ENCODE measurements at regions not wholly inside any gene's neighbourhood (a gene's known extent, or its start where the extent isn't known, plus 50 kb on each side); places are given as distances from the start of the nearest gene placed in this dataset.

GRCh38 chr2:226308986-226309385 is 490.6 kb downstream of the IRS1 start:
- no peaks in the 10 kb centered on the region for H3K9me3 Mint-ChIP-seq (ENCODE audit: unreplicated experiment)
- no peak for TF ChIP-seq CTCF (IDR thresholded peaks at IDR 0.05; ENCODE audit: unreplicated experiment)
- no peaks in the 10 kb centered on the region for H3K36me3 Mint-ChIP-seq (ENCODE audit: low read depth, unreplicated experiment)
- no peak overlapping the region for H3K27ac Mint-ChIP-seq (ENCODE audit: unreplicated experiment)
- no peaks in the 10 kb centered on the region for H3K4me1 Mint-ChIP-seq (ENCODE audit: unreplicated experiment)
- DNase-seq (ENCODE audit: low spot score) = no peak
- no peak overlapping the region for H3K4me3 Mint-ChIP-seq (ENCODE audit: unreplicated experiment)
- no peaks in the 10 kb centered on the region for H3K27me3 Mint-ChIP-seq (ENCODE audit: unreplicated experiment)

DNA sequence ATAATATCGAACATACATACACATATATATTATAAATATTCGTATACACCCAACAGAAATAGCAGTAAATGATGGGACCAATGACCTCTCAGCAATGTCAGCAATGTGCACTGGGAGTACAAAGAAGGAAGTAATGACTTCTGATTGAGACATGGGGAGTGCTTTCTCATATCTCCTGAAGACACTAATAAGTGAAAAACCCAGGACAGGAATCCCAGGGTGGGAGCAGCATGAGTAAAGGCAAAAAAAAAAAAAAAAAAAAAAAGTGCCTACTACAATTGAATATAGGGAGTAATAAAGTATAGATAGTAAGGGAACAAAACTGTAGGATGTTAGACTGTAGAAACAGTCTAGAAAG is 491.3 kb downstream of the IRS1 start:
- Mint-ChIP-seq H3K4me1 (ENCODE audit: unreplicated experiment) (no peaks in the 10 kb centered on the region), H3K9me3 (ENCODE audit: unreplicated experiment) (no peaks in the 10 kb centered on the region), H3K4me3 (ENCODE audit: unreplicated experiment) (no peak overlapping the region), H3K36me3 (ENCODE audit: low read depth, unreplicated experiment) (no peaks in the 10 kb centered on the region), H3K27ac (ENCODE audit: unreplicated experiment) (no peak overlapping the region), H3K27me3 (ENCODE audit: unreplicated experiment) (no peaks in the 10 kb centered on the region)
- TF ChIP-seq CTCF (IDR thresholded peaks at IDR 0.05; ENCODE audit: unreplicated experiment) = no peak
- no peak for DNase-seq (ENCODE audit: low spot score)

DNA sequence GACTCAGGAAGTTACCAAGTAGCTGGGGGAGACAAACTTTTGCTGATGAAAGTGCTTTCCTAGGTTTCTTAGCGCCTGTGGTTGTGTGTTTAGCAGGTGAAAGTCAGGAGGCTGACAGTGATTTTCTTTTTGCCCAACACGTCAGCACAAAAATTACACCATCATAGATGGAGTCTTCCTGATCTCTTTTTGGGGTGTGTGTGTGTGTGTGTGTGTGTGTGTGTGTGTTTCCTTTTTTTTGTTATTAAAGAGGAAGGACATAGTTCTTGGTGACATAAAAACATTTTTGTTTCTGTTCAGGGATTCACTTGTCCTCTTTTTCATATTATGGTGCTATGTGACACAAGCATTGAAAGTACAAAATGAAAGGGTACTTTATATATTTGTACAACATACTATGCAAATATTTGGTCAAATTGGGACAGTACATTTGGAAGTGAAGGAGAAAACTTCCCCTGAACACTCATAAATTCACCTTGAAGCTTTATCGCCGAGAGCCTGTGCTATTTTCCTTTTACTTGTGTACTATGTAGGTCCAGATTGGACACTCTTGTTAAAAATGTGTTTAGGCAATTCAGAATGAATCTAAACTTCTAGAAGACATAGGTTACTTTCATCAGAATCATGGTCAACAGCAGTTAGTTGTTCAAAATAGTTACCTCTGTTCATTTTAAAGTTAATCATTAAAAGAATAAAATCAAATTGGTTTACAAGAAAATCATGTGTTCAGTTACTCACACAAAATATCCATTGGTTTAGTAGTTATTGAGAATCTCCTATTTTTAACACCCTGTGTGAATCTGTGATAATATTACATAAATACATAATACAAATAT is 491.9 kb downstream of the IRS1 start:
- H3K36me3 Mint-ChIP-seq (ENCODE audit: low read depth, unreplicated experiment) = no peaks in the 10 kb centered on the region
- H3K9me3 Mint-ChIP-seq (ENCODE audit: unreplicated experiment) = no peaks in the 10 kb centered on the region
- no peak for TF ChIP-seq CTCF (IDR thresholded peaks at IDR 0.05; ENCODE audit: unreplicated experiment)
- no peak for DNase-seq (ENCODE audit: low spot score)
- H3K27me3 Mint-ChIP-seq (ENCODE audit: unreplicated experiment) = no peaks in the 10 kb centered on the region
- H3K4me1 Mint-ChIP-seq (ENCODE audit: unreplicated experiment) = no peaks in the 10 kb centered on the region
- H3K27ac Mint-ChIP-seq (ENCODE audit: unreplicated experiment) = no peak overlapping the region
- no peak overlapping the region for H3K4me3 Mint-ChIP-seq (ENCODE audit: unreplicated experiment)

DNA sequence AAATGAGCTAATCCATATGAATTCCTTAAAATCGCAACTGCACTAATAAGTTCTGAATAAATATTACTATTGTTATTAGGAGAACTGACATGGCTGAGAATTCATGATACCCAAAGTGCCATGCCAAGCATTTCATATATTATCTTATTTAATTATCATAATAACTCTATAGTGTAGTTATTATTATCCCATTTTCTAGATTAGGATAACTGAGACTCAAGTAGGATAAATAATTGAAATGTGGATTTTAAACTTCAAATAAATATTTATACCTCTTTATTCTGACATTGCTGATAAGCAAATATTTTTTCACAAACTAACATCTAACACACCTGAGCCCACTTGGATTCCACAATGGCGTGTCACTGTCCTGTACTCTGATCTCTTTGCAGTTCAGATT is 492.7 kb downstream of the IRS1 start:
- Mint-ChIP-seq H3K4me3 (ENCODE audit: unreplicated experiment) (no peak overlapping the region), H3K27me3 (ENCODE audit: unreplicated experiment) (no peaks in the 10 kb centered on the region), H3K27ac (ENCODE audit: unreplicated experiment) (no peak overlapping the region), H3K9me3 (ENCODE audit: unreplicated experiment) (no peaks in the 10 kb centered on the region), H3K4me1 (ENCODE audit: unreplicated experiment) (no peaks in the 10 kb centered on the region), H3K36me3 (ENCODE audit: low read depth, unreplicated experiment) (no peaks in the 10 kb centered on the region)
- no peak for DNase-seq (ENCODE audit: low spot score)
- no peak for TF ChIP-seq CTCF (IDR thresholded peaks at IDR 0.05; ENCODE audit: unreplicated experiment)

GRCh38 chr2:226304308-226304707 is 495.3 kb downstream of the IRS1 start:
- TF ChIP-seq CTCF (IDR thresholded peaks at IDR 0.05; ENCODE audit: unreplicated experiment) = no peak
- H3K9me3 Mint-ChIP-seq (ENCODE audit: unreplicated experiment) = no peaks in the 10 kb centered on the region
- H3K27ac Mint-ChIP-seq (ENCODE audit: unreplicated experiment) = no peak overlapping the region
- no peak overlapping the region for H3K4me3 Mint-ChIP-seq (ENCODE audit: unreplicated experiment)
- H3K4me1 Mint-ChIP-seq (ENCODE audit: unreplicated experiment) = no peaks in the 10 kb centered on the region
- H3K36me3 Mint-ChIP-seq (ENCODE audit: low read depth, unreplicated experiment) = no peaks in the 10 kb centered on the region
- no peak for DNase-seq (ENCODE audit: low spot score)
- H3K27me3 Mint-ChIP-seq (ENCODE audit: unreplicated experiment) = no peaks in the 10 kb centered on the region

All from endothelial cell (in vitro differentiated cells).